GM21825 (cell line): ENCODE measurements at regions not wholly inside any gene's neighbourhood (a gene's known extent, or its start where the extent isn't known, plus 50 kb on each side); places are given as distances from the start of the nearest gene placed in this dataset.

Experiments
- ATAC-seq: cut with Tn5 transposase; IDR thresholded peaks from one replicate; pipeline ENCODE4 v1.9.1; 2021; ENCODE audit warnings: mild to moderate bottlenecking, moderate library complexity; ENCODE audit not compliant: unreplicated experiment

GRCh38 chr22:34045311-34045710 lies 125.0 kb upstream of the LARGE1 start:
- no peak for ATAC-seq

- no peak for ATAC-seq
Measured at GRCh38 chr22:34055525-34056200, 135.4 kb upstream of the LARGE1 start.

DNA sequence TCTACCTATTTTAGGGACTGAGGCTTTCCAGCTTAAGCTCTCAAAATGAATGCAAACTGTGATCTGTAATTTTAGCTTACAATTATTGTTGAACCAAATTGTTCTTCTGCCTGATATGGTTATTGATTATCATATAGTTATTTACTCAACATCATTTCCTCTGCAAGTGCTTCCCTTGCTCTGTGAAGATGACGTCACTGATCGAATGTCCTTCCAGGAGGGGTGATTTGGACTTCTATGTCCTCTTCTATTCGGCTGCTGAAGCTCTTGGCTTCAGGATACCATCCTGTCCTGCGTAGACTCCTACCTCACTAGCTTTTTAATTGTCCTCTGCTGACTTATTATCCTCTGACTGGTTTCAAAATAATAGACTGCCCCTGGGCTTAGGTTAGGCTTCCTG lies 137.4 kb upstream of the LARGE1 start:
- ATAC-seq, result no peak

- no peak for ATAC-seq
Measured at GRCh38 chr22:34064696-34065095, 144.4 kb upstream of the LARGE1 start.

- ATAC-seq, result no peak
Measured at GRCh38 chr22:34067031-34067430, 146.8 kb upstream of the LARGE1 start.

DNA sequence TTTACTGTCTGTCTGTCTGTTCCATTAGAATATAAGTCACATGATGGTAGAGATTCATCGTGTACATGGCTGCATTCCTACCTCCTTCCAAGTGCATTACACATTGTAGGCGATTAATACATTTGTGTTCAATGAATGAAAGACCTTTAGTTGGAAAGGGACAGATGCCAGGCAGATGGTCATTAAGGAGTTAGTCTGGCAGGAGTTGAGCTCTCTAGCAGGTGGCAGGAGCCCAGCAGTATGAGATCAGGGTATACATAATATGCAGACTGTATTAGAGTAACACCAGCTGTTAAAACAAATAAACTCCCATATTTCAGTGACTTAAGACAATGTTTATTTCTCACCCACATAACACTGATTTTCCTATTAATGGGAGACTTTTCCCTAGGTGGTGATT lies 147.7 kb upstream of the LARGE1 start:
- ATAC-seq, result no peak

DNA sequence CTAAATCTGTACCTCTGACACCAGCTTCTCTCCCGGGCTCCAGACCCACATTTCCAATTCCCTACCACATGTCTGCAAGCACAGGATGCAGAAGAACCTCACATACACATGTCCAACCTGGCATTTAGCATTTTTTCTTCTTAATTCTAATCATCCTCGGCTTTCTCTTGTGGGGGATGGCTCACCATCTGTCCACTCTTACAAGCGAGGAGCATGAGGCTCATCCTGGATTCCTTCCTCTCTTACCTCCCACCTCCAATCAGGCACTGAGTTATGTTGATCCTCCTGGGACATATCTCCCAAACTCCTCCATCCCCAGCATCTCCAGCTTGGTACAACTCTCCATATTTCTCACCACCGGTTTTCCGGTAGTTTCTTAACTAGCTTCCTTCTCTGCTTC lies 149.8 kb upstream of the LARGE1 start:
- no peak for ATAC-seq

- no peak for ATAC-seq
Measured at GRCh38 chr22:34070531-34070930, 150.3 kb upstream of the LARGE1 start.

- no peak for ATAC-seq
Measured at GRCh38 chr22:34072585-34072984, 152.3 kb upstream of the LARGE1 start.

DNA sequence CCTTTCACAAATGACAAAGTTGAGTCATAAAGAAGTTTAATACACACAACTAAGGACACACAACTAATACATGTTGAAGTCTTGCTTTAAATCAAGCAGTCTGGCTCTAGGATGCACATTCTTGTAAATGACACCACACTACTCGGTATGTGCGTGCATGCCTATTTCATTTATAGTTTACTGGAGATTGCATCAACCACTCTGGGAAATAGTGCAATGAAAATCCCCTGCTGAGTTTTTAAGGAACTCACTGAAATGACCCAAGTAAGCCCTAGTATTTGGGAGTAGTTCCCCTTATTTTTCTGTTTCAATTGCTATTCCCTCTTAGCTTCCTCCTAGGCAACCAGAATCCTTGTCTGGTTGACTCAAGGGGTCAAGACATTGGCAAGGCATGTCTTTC lies 160.2 kb upstream of the LARGE1 start:
- ATAC-seq, result no peak

DNA sequence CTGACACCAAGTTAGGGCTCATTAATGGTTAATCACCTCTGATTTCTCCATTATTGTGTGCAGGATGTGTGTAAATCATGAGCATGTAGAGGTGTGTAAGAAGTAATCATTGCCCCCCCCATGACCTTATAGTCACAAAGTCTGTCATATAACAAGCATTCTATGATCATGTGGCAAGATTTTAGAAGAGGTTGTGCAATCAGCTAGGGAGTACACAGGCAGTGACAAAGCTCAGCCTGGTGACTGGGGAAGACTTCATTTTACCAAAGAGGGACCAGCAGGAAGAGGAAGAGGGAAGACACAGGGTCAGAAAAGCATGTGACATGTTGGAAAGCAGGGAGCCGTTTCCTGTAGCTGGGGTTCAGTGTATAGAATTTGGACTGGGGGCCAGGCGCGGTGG lies 176.5 kb upstream of the LARGE1 start:
- no peak for ATAC-seq

- ATAC-seq, result no peak
Measured at GRCh38 chr22:34099278-34099677, 179.0 kb upstream of the LARGE1 start.

GRCh38 chr22:34102633-34103032 lies 182.4 kb upstream of the LARGE1 start:
- ATAC-seq, result no peak

DNA sequence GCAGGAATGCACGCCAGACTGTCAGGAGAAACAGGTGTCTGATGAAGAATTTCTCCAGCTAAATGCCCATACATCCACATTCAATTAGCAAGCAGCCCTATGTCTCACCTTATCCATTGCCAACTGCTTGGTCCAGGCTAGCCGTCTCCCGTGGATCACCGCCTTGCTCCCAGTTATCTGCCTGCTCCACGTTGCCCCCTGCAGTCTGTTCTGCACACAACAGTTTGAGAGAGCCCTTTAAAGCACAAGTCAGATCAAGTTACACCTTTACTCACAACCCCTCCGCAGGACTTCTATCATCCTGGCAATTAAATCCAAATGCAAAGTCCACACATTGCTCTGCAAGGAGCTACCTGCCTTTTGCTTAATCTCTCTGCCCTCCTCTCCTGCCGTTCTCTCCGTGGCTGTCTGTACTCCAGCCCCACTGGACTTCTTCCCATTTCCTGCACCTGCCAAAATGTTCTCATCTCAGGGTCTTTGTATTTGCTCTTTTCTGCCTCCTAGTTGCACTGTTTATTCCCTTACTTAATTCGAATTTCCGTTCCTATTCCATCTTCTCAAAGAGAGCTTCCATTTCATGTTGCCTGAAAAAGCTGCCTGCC lies 185.3 kb upstream of the LARGE1 start:
- no peak for ATAC-seq

DNA sequence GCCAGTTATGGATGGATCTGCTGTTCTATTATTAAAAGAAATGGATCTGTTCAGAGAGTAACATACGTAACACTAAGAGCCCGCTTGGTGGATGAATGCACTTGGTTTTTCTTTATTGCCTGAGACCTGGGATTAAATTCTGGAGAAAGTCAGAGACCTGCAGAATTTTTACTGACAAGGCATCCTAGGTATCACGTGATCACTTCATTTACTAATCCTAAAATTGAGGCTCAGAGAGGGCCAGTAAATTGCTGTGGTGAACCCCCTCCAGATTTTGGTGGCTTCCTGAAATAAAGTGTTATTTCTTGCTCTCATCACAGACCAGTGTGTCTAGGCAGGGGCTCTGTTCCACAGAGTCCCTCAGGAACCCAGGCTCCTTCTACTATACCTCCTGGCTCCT lies 187.9 kb upstream of the LARGE1 start:
- ATAC-seq, result no peak

GRCh38 chr22:34111210-34111824 lies 191.0 kb upstream of the LARGE1 start:
- no peak for ATAC-seq

DNA sequence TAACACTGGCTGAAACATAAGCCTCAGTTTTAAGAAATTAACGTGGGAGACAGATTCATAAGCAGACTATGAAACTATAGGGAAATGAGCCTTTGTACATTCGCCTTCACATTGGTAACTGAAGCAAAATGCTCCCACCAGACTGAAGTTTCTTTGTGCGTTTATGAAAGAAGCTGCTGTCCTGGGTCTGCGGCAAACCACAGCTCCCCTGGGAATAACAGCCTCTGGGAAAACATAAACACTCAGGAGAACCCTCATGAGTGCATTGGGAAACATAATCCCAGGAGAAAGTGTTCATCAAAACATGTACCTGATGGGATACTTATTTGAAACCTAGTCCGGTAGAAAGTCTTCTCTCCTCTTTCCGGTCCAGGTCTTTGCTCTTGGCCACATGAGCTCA lies 193.1 kb upstream of the LARGE1 start:
- ATAC-seq, result no peak

DNA sequence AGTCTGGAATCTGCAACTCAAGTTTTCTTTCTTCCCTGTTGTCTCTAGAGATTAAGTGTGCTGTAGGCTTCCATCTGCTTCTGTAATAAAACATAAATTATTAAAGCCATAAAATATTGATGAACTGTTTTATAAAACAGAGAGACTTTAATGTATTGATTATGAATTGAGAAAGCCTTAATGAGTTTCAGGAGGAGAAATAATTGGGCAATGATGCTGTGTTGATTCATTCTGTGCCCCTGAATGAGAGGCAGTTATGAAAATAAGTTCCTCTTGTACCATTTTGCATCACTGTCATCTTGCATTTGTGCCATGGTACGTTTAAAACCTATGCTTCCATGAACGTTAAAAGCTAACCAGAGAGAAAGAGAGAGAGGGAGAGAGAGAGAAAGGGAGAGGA lies 194.1 kb upstream of the LARGE1 start:
- ATAC-seq, result no peak

DNA sequence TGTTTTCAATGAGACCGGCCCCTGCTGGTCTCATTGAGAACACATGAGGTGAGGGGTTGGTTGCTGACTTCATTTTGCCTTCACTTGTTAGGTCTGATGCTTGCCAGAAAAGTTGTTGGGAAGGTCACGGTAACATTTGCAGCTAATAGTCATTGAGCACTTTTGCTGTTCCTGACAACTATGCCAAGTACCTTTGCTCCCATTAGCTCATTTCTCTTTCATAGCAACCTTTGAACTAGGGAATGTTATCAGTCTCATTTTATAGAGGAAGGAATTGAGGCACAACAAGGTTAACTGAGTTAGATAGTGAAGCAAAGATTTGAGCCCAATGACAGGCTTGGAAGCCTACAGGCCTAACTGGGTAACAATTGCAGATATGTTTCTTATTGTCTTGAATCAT lies 195.4 kb upstream of the LARGE1 start:
- no peak for ATAC-seq

DNA sequence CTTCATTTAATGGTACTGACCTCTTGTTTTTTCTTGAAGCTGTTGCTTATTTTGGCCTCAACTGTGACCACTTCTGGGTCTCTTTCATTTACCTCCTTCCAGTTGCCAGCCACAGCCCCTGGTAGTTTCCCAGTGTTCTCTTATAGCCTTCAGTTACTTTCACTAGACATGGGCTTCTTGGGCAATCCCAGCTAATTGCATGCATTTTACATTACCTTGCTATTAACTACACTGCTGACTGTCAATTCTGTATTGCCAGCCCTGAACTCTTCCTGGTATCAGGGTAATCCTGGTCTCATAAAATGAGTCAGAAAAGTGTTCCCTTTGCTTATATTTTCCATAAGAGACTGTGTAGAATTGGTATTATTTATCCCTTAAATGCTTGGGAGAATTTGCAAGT lies 195.8 kb upstream of the LARGE1 start:
- no peak for ATAC-seq

- no peak for ATAC-seq
Measured at GRCh38 chr22:34122042-34122441, 201.8 kb upstream of the LARGE1 start.

DNA sequence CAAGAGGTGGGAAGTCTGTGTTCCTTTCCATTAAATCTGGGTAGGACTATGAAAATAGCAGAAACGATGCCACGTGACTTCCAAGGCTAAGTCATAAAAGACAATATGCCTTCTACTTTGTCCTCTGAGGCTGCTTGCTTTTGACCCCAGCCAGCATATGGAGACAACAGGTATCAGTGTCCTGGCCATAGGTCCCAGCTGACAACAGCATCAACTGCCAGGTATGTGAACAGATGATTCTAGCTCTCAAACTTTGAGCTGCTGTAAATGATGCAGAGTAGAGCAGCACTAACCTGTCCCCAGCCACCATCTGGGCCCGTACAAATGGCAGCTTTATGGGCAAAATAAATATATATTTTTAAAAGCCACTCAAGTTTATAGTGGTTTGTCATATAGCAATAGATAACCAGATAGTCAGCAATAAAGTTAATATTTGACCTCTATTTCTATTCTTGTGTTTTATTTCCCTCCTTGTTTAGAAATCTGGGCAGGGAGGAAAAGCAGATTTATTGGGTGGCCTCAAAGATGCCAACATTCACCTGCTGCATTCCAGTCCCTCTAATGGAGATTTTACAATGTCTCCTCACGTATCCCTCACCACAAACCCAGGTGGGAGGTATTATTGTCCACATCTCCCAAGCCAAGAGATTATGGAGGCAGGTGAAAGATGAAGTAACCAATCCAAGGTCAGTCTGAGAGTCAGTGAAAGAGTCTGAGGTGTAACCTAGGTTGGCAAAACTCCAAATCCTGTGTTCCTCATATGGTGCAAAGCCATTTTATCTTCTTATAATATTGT lies 209.6 kb upstream of the LARGE1 start:
- no peak for ATAC-seq
